NCI-H1417 (cell line): ENCODE measurements at regions not wholly inside any gene's neighbourhood (a gene's known extent, or its start where the extent isn't known, plus 50 kb on each side); places are given as distances from the start of the nearest gene placed in this dataset.

Experiments
- DNase-seq, 3 experiments: peaks; one replicate each; lab custom pipeline; 2025; lab: John Stamatoyannopoulos, UW

DNA sequence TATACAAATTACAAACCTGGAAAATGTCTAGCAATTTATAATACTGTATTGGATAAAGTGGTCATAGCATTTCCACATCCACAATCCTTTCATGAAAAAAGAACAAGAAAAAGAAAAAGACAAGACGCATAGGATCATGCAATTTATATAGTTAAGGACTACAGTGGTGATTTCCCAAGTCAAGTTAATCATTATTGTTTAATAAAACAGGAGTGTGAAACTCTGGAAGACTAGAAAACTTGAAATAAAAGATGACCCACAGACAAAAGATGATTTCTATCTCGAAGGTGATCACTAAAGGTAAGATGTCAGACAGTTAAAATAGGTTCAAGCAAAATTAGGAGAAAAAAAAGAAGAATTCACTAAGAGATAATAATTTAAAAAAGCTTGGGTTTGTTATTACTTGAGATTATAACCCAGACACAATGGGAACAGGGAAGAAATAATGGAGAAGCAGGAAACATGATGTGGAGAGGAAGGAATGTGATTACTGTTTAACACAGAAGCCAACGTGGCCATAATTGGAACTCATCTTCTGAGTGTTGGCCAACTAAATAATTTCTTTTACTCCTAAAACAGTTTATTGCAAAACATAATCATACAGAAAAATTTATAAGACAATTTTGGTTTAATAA, 441.2 kb upstream of the ANO3 start:
- DNase-seq = no peak

DNA sequence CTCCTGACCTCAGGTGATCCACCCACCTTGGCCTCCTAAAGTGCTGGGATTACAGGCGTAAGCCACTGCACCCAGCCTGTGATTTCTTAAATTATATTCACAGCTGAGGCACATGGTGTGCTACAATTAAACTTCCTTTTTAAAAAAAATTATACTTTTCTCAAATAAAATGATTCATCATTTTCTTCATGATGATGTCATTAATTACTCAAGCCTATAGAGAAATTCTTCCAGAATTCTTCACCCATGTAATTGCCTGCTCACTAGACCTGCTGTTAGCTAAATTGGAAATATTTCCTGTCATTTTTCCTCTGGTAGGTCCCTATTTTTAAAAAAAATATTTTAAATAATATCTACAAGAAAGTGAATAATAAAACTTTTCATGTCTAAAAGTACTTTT, 440.0 kb upstream of the ANO3 start:
- DNase-seq = no peak

DNA sequence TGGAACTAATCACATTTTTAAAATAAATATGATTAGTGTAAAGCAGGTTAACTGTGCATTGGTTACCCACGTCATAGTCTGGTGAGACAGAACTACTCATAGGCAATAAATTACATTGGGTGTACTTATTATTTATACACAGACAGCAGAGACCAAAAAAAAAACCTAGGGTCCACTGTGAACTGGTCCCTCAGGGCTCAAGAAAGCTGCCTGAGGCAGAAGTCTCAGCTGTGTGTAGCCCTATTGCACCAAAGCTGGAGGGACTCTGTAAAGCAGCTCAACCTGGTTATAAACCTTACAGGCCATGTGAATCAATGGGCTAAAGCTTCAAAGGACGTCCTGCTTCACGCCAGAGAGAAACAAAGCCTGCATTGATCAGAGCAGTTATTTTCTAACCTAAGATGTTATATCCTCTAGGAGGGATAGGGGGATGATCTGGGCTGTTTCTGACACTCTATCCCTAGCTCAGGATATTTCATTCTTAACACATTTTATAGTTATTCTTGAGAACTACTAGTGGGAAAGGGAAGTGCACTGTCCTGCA, 432.2 kb upstream of the ANO3 start:
- no peak for DNase-seq

DNA sequence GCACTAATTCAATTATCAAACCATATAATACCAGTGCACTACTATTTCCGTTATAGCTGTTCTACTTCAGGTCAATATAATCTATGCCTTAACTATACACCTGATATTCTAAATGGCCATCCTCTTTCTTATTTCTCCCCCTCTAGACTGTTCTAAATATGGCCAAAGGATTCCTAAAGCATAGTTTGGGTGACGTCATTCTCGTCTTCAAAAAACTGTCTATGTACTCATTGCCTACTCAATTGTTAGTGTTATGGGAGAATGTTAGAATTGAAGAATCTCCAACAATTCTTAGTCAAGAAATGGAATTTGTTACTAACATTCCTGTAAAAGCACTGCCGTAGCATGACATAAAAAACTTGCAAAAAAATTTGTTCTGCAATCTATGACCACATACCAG, 431.1 kb upstream of the ANO3 start:
- DNase-seq = no peak

DNA sequence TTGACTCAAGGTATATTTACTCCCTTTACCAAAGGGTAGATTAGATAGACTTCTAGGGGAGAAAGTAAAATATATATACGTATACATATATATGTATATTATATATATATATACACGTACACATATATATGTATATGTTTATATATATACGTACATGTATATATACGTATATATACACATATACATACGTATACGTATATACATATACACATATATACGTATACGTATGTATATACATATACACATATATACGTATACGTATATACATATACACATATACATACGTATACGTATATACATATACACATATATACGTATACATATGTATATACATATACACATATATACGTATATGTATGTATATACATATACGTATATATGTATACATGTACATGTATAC, 430.5 kb upstream of the ANO3 start:
- no peak for DNase-seq

DNA sequence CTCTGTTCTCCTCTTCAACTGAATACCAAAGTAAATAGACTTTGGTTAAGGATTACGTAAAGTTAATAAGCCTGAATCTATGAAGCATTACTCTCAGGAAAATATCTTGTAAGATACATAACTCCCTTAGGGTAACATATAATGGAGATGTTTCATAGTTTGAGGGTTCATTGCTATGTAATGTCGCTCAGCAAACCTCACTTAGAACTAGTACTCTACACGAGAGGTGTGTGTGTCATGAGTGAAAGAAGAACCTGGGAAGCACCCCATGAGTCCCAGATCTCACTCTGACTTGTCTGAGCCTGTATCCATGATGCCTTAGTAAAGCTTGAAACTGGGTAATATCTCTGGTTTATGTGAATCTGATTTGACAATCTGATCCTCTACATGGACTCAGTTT, 429.5 kb upstream of the ANO3 start:
- no peak for DNase-seq

DNA sequence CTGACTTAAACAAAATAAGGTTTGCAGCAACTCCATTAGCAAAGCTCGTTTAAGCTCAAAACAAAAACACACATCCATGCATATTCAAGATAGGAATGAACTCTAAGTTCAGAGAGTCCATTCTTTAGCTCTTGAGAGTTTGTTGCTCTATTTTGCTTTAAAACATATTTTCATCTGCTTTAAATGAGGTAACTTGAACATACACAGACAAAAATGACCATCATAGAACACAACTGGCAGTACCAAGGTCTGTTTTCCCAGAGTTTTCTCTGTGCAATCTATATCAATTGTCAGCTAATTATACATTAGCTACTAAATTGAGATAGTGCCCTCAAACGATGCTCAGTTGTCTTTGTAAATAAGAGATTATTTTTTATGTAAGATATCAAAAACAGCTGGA, 423.2 kb upstream of the ANO3 start:
- peak in 1 of 3 experiments; percentile 39 for DNase-seq

DNA sequence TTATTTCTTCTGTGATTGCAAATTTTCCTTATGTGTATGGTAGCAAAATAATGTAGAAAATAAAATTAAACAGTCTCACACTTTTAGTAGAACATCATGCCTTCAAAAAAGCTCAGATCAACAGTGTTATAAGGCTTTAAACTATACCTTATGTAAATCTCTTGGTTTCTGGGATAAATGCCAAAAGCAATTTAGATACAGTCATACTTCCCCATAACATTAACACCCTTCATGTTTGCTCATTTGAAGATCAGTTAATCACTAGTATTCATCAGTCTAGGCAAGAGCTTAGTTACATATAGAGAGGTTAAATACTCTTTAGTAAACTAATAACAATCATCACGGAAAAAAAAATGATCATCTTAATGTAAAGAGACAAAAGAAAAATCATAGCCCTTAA, 421.8 kb upstream of the ANO3 start:
- peak in 2 of 3 experiments; percentile 42 to 89 for DNase-seq

DNA sequence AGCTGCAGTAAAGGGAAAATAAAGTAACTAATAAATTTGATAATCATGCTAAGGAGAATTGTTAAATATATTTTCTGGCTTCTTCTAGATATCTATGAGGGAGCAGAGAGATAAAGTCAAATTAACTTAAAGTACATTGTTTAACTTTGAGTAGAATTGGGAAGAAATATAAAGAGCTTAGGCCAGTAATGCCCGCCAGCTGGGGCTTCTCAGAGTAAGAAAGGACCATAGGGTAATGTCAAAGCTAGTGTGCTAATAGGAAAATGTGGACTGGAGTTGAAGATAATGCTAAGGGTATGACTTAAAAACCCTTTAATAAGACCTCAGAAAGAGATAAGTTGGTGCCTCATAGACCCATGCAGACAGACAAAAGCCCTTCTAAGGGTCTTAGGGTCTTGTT, 411.6 kb upstream of the ANO3 start:
- no peak for DNase-seq

DNA sequence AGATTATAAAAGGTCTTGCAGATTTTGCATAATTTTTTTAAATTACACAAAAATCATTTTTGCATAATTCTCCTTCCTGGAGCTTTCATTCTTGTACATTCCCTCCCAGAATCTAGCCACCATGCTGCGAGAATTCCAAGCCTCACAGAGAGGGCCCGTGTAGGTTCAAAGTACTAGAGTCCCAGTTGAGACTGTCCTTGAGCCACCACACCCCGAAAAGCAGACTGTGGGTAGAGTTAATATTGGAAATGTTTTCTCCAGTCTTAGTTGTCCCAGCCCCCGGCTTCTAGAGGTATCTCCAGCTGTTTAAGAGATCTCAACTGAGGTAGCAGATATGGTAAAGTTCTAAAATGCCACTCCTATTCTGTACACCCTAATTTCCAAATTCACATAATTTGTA, 407.3 kb upstream of the ANO3 start:
- DNase-seq = no peak

DNA sequence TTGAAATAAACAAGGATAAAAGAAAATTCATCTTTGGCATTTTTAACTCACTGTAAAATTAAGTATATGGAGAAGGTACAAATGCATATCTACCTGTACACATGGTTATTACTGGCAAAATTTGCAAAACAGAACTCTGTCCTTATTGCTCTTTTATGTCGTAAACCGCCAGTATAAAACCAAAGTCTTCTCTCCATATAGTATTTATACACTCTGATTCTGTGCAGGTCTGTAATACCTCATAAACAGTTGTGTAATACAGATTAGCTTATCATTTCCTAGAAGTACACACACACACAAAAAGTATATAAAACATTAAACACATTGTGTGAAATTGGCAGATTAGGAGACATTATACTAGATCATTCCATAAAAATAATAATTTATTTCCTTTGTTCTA, 406.6 kb upstream of the ANO3 start:
- DNase-seq = no peak

DNA sequence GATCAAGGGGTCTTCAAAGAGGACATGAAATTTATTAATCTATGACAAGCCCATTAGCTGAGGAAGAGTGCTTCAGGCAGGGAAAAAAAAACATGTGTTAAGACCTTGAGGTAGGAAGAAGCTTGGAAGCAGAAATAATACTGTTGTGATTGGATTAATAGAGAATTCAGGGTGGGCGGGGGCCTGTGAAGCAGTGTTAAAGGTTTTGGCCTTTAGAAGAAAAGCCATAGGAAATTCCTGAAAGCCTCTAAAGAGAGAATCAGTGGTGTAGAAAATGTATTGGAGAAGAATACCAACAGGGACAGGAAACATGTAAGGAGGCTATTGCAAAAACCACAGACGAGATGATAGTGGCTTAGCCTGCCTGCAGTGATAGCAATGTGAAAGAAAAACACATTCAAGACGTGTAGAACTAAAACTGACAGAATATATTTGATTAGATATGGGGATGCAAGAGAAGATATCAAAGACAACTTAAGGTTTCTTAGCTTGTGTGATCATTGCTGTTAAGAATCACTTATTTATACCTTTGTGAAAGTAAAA, 404.4 kb upstream of the ANO3 start:
- no peak for DNase-seq

DNA sequence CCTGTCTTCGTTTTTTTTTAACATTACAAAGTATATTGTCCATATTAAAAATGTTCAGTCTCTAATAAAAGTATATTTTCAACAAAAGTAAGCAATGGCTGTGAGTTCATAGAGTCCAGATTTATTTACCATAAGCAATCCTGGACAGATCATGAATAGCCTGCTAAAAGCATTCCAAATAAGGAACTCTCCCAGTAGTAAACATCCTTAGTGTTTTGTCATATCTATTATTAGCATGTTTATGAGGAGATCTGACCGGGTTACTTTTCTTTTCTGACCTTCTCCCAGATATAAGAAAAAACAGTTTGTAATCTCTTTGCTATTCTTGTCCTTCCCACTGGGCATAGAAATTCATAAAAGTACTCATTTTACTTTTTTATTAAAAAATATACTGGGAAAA, 403.9 kb upstream of the ANO3 start:
- no peak for DNase-seq

DNA sequence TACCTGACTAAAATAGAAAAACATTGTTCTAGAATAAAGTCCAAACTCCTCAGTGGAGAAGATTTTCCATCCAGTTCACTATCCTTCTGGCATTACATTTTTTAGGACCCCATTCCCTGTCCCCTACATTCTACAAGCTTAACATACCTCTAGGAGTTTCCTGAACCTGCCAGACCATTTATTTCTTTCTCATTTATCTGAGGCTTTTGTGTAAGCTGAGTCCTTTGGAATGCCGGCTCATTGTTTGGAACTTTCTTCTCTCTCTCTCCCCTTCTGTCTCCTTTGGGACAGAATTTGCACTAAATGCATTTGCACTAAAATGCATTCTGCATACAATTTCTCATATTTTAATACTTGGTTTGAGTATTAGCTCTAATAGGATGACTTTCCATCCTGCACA, 393.0 kb upstream of the ANO3 start:
- DNase-seq = no peak

DNA sequence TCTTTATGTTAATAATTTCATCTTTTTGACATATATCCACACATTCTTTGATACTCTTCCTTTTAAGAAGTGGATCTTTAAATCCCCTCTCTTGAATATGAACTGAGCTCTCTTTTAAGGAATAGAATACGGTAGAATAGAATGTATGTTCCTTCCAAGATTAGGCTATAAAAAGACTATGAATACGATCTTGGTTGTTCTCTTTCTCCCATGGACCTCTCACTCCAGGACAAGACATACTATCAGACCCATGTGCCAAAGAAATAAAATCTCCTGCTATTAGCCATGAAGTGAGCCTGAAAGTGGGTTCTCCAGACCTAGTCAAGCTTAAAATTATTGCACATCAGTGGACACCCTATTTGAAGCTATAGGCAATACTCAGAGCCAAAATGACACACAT, 392.2 kb upstream of the ANO3 start:
- DNase-seq = no peak

DNA sequence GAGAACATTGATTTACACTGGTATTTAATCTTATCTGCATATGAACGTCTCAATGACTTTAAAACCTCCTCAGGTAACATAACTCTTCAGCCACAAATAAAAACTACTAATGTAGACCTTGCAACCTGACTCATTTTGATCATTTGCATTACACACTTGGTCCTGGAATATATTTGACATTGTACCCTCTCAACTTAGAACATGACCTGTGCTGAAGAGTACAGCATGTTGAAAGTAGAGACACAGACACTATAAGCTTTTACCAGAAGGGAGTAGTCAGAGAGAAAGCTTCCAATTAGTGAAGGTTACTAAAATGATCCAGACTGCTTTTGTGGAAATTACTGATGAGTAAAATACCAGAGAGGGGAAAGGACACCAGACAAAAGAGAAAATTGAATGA, 390.6 kb upstream of the ANO3 start:
- DNase-seq = no peak

DNA sequence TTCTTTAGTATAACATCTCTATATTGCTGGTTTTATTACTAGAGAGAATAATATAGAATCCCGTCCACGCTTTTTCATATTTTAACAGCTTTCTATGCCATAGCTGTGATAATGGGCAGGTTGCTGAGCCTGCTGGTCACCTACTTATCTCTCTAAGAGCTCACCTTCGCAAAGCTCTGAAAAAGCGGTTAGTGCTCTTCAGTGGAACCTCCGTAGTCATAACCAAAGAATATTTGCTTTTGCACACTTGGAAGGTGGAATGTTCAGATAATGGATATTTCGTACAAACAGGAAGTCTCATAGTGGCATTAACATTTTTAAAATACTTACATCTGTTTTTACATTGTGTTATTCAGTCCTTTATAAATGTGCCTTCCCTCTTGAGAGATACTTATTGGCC, 388.9 kb upstream of the ANO3 start:
- DNase-seq = peak in 1 of 3 experiments; percentile 53

DNA sequence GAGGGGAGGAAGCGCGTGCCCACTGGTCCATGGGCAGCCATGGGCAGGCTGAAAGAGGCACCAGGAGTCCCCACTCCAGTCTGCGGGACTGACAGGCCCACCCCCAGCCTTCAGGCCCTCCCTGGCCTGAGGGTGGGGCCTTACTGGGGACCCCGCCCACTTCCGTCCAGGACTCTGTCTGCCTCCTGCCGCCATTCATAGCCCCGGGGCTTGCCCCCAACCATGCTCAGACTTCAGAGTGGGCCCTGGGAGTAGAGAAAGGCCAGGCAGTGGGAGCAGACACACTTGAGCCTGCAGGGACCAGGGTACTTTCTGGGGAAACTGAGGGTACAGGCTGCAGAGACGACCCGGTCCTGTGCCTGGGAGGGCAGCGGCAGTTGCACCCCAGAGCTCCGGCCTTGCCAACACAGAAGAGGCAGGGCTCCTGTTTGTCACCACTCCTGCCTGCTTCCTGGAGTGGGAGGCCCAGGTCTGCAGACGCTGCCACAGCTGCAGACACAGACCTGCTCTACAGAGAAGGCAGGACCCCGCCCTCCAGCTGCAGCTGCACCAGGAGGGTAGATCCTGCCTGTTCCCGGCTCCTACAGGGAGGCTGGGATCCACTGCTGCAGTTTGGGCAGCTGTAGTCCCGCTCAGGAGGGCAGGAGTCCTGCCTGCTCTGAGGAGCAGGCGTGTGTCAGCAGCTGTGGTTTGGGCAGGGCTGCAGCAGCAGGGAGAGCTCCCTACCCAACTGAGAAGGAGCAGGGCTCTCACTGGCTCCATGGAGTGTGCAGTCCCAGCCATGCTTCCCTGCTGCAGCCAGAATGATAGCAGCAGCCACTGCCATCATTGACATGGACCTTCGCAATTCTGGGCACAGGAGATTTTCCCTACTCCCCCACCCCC, 387.9 kb upstream of the ANO3 start:
- DNase-seq = peak in 1 of 3 experiments; percentile 14

DNA sequence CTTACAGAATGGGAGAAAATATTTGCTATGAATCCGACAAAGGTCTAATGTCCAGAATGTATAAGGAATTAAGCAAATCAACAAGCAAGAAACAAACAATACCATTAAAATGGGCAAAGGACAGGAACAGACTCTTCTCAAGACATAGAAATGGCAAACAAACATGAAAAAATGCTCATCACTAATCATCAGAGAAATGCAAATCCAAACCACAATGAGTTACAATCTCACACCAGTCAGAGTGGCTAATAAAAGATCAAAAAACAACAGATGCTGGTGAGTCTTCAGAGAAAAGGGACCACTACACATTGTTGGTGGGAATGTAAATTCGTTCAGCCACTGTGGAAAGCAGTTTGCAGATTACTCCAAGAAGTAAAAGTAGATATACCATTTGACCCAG, 382.0 kb upstream of the ANO3 start:
- no peak for DNase-seq

DNA sequence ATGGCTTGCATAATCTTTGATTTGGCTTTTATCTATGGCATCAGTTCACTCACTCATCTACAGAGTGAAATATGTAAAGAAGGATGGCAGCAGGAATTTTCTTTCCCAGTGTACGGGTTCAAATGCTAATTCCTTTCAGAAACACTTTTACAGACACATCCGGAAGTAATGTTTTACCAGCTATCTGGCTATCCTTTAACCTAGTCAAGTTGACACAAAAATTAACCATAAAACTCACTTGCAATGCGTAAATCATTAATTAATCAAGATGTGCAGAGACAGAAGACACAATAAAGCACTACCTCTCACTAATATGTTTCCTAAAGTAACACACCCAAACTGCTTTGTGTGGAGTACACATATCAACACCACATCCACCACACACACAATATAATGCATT, 378.9 kb upstream of the ANO3 start:
- DNase-seq = no peak

DNA sequence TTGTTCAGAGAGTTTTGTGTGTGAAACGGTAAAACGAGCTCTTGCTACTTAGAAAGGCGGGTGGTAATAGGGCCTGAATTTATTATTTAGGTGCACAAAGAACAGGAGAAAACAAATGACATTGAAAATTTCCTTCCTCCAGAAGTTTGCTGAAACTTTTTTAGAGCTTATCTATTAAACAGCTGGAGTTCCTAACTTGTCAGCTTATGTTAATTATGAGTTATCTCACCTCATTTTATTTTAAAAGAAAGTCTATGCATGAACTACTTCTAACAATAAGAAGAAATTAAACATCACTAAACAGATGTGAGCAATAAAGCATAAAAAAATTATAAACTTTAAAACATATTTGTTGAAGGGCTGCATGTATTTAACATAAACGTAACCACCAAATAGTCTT, 373.9 kb upstream of the ANO3 start:
- DNase-seq = no peak

DNA sequence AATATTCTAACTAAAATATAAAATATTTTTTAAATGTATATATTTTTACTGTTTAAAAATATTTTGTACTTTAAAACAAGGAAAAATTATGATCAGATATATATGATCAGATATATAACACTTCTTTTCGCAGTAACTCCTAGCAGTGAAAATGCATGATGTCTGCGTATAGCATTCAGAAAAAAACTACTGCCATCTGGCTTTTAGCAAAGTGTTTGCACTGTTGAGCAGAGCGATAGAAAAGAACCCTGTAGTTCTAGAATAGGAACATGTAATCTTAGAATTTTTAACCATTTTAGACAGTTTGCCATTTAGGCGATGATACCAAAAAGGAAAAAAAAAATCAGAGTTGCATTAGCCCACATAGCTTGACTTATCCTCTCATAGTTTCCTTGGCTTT, 370.4 kb upstream of the ANO3 start:
- peak in 1 of 3 experiments; percentile 22 for DNase-seq
